ENCODE measurements at regions not wholly inside any gene's neighbourhood (a gene's known extent, or its start where the extent isn't known, plus 50 kb on each side); places are given as distances from the start of the nearest gene placed in this dataset.

DNA sequence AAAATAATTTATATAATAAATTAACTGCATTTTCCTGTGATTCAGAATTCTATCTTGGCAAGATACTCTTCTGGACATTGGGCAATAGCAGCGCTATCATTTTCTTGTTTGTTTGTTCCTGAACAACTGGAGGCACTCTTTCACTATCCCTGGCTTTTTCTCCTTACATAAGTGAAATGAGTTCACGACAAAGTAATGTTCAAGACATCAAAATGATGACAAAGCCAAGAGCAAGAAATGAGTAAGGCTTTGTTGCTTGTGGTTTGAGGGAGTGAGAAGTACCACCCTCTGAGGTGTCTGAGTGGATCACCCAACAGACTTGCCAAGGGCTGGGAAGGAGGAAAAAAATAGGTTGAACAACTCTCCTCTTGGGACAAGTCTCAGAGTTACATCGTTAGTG, 466.6 kb upstream of the JAG1 start:
- Histone ChIP-seq H3K4me3 (ENCODE audit: low read length) (no peak overlapping the region), H3K27me3 (ENCODE audit: control insufficient read depth, insufficient read depth) (no peaks in the 10 kb centered on the region), H3K27ac (ENCODE audit: low read length) (no peak overlapping the region), H3K9me3 (ENCODE audit: control insufficient read depth, low read length) (no peaks in the 10 kb centered on the region), H3K4me1 (ENCODE audit: control insufficient read depth, insufficient read depth, low read length) (no peaks in the 10 kb centered on the region)
- DNase-seq: no peak
- WGBS: 58% methylated on average over 3 of the region's 3 CpGs
- ATAC-seq: peak in 1 of 2 donors; percentile 16
- intact Hi-C loops (cut with DNase I): no loop called here

DNA sequence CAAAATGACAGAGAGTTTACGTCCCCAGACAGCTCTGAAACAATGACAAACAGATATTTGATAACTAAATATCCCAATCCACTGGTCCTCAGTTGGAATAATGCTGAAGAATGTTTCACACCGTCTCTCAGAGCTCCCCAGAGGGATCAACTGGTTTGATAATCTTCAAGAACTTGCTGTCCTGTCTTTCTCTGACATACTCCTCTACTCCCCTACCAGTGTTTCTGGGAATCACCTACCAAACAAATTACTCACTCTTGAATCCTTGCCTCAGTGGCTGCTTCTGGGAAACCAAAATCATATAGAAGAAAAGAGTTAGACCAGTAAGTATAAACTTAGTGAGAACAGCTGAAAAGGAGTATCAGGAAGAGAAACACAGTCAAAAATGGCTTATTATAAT, 469.7 kb upstream of the JAG1 start:
- WGBS: 62% methylated on average over 2 of the region's 2 CpGs
- DNase-seq: no peak
- ATAC-seq: no peak
- Histone ChIP-seq H3K4me3 (ENCODE audit: low read length) (no peak overlapping the region), H3K27me3 (ENCODE audit: control insufficient read depth, insufficient read depth) (no peaks in the 10 kb centered on the region), H3K9me3 (ENCODE audit: control insufficient read depth, low read length) (no peaks in the 10 kb centered on the region), H3K27ac (ENCODE audit: low read length) (no peak overlapping the region), H3K4me1 (ENCODE audit: control insufficient read depth, insufficient read depth, low read length) (no peaks in the 10 kb centered on the region)
- intact Hi-C loops (cut with DNase I): no loop called here

DNA sequence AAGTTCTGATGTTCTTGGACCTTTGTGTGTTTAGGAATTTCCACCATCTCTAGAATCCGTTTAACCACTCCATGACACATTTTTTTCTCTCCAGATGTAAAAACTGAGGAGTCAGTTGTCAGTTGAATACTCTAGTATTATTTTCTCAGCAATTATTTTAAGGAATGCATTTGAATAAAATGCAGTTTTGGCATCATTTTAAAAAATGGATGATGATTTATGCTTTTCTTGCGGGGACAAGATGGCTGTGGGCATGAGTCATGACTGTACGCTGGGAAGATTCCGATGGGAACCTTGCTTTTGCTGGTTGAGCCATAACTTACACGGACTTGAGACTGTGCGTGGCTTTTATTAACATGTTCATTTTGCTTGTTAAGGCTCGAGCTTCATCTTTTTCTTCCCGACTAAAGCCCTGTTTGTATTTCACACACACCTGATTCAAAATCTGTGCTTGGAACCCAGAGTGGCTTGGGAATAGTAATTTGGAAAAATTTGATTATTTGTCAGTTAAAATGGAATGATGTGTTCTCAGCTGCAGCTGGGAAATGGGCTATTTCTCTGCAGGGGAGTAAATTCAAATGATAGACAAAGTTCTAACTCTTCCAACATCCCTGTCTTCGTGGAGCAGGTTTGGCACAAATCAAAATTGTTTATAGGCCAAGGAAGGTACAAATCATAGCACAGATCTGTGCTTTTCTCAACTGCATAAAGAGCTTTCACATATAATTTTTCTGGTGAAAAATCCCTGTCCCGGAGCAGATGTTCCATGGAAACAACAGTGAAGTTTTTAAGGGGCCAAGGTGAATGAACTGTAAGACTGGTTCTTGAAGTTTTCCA, 470.5 kb upstream of the JAG1 start:
- 76% methylated on average over 10 of the region's 10 CpGs for WGBS

DNA sequence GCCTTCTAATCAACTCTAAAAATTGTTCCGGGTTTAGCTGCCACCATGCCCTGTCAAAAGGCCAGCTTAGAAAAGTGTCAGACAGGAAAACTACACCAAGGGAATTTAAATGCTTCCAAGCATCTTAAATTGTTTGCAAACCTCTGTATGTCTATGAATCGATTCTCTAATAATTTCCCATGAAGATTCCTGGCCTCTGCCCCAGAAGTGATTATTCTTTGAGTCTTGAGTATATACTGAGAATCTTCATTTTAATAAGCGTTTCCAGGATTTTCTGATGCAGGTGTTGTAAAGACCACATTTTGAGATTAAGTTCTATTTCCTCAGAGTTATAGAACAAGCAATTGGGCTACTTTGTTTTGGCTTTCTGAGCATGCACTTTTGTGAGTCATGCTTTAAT, 471.8 kb upstream of the JAG1 start:
- no peaks in the 10 kb centered on the region for H3K27me3 ChIP-seq (ENCODE audit: control insufficient read depth, insufficient read depth)
- ATAC-seq: no peak

More for the DNA sequence above, 470.5 kb upstream of the JAG1 start:
- H3K27me3 ChIP-seq (ENCODE audit: control insufficient read depth, insufficient read depth): no peaks in the 10 kb centered on the region
- H3K9me3 ChIP-seq (ENCODE audit: control insufficient read depth, low read length): no peaks in the 10 kb centered on the region
- H3K4me3 ChIP-seq (ENCODE audit: low read length): no peak overlapping the region
- no peak for DNase-seq
- H3K27ac ChIP-seq (ENCODE audit: low read length): no peak overlapping the region
- intact Hi-C loops (cut with DNase I): no loop called here
- H3K4me1 ChIP-seq (ENCODE audit: control insufficient read depth, insufficient read depth, low read length): no peaks in the 10 kb centered on the region
- no peak for ATAC-seq

DNA sequence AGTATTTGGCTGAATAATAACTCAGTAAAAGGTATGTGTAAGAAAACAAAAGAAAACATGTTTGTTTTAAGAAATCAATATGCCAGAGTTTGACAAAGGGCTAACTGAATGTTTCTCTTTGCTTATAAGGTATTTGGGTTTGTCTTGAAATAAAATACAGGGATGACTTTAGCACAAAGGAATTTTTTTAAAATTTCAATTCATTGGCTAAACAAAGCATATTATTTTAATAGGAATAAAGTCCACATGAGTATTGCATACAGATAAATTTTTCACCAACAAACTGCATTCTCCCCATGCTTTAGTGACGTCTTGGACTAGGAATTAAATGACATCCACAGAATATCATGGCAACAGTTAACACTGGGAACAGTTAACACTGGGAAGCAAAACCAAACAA, 480.0 kb upstream of the JAG1 start:
- no peaks in the 10 kb centered on the region for H3K27me3 ChIP-seq (ENCODE audit: control insufficient read depth, insufficient read depth)
- intact Hi-C loops (cut with DNase I): no loop called here
- WGBS: 57% methylated on average over 1 of the region's 1 CpG
- ATAC-seq (no peak), DNase-seq (no peak)
- H3K4me3 ChIP-seq (ENCODE audit: low read length): no peak overlapping the region
- no peak overlapping the region for H3K27ac ChIP-seq (ENCODE audit: low read length)
- H3K9me3 ChIP-seq (ENCODE audit: control insufficient read depth, low read length): no peaks in the 10 kb centered on the region
- no peaks in the 10 kb centered on the region for H3K4me1 ChIP-seq (ENCODE audit: control insufficient read depth, insufficient read depth, low read length)

More for the DNA sequence above, 471.8 kb upstream of the JAG1 start:
- intact Hi-C loops (cut with DNase I): no loop called here
- WGBS: 78% methylated on average over 3 of the region's 3 CpGs
- no peaks in the 10 kb centered on the region for H3K9me3 ChIP-seq (ENCODE audit: control insufficient read depth, low read length)
- no peak for DNase-seq
- H3K27ac ChIP-seq (ENCODE audit: low read length): no peak overlapping the region
- H3K4me1 ChIP-seq (ENCODE audit: control insufficient read depth, insufficient read depth, low read length): no peaks in the 10 kb centered on the region
- H3K4me3 ChIP-seq (ENCODE audit: low read length): no peak overlapping the region

DNA sequence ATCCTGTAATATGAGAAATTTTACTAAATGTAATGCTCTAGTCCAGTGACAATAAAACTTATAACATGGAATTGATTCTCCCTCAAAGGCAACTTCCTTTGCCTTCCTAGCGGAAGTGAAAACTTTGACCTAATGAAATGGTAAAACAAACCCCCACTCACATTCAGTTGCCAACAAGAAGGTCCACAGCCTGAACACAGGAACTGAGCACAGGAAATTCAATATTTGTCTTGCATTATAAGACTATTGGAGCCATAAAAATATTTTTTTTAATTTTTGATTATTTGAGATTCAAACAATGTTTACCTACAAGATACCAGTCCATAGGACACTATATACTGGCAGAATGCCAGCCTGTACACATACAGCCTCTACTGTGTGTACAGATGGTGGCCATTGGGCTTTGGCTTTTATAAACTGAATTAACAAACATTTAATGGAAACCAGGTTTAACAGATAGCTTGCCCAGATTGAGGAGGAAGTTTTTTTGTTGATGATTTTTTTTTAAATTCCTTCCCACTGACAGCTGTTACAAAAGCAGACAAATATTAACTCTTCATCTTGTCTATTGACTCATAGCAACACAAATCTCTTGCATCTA, 481.5 kb upstream of the JAG1 start:
- WGBS: 67% methylated on average over 1 of the region's 1 CpG

DNA sequence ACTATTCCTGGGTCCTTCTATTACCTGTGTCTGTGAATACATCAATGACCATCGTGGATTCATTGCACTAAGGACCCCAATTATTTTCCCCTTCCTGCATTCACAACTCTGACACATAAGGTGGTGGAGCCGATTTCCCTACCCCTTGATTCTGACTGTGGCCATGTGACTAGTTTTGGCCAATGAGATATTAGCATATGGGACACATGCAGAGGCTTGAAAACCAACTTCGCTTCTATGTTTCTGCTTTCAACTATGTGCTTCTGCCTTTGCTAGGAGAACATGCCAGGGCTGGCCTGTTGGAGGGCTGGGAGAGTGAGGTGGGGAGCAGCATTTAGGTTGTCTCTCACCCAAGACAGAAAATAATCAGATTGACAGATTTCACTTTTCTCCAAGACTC, 483.1 kb upstream of the JAG1 start:
- intact Hi-C loops (cut with DNase I): no loop called here
- H3K27ac ChIP-seq (ENCODE audit: low read length): no peak overlapping the region

More for the DNA sequence above, 481.5 kb upstream of the JAG1 start:
- Histone ChIP-seq H3K4me1 (ENCODE audit: control insufficient read depth, insufficient read depth, low read length) (peaks cover 3% of the 10 kb centered on the region), H3K4me3 (ENCODE audit: low read length) (no peak overlapping the region), H3K9me3 (ENCODE audit: control insufficient read depth, low read length) (no peaks in the 10 kb centered on the region), H3K27me3 (ENCODE audit: control insufficient read depth, insufficient read depth) (no peaks in the 10 kb centered on the region), H3K27ac (ENCODE audit: low read length) (no peak overlapping the region)
- intact Hi-C loops (cut with DNase I): no loop called here
- ATAC-seq: no peak
- no peak for DNase-seq

DNA sequence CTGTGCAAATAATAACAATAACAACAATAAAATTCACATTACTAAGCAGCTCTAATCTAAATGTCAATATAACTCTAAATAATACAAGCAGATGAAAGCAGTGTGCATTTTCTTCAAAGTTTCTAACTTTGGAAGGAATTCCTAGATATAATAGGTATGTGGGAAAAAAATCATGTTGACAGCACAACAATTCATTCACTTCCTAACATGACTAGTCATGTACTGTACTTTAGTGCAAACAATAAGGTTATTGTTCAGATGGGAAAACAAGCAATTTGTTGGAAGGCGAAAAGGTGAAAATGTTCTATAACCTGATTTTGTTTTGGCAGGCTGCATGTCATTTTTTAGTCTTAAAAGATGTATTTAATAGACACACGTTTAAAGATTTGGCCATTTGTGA, 484.3 kb upstream of the JAG1 start:
- ATAC-seq (no peak), DNase-seq (no peak)
- intact Hi-C loops (cut with DNase I): no loop called here
- H3K27ac ChIP-seq (ENCODE audit: low read length): no peak overlapping the region
- H3K27me3 ChIP-seq (ENCODE audit: control insufficient read depth, insufficient read depth): no peaks in the 10 kb centered on the region
- peaks cover 3% of the 10 kb centered on the region for H3K4me1 ChIP-seq (ENCODE audit: control insufficient read depth, insufficient read depth, low read length)
- no peak overlapping the region for H3K4me3 ChIP-seq (ENCODE audit: low read length)
- WGBS: 52% methylated on average over 2 of the region's 2 CpGs
- no peaks in the 10 kb centered on the region for H3K9me3 ChIP-seq (ENCODE audit: control insufficient read depth, low read length)

More for the DNA sequence above, 483.1 kb upstream of the JAG1 start:
- WGBS: 95% methylated on average over 3 of the region's 3 CpGs
- no peaks in the 10 kb centered on the region for H3K27me3 ChIP-seq (ENCODE audit: control insufficient read depth, insufficient read depth)
- peaks cover 3% of the 10 kb centered on the region for H3K4me1 ChIP-seq (ENCODE audit: control insufficient read depth, insufficient read depth, low read length)
- DNase-seq (no peak), ATAC-seq (no peak)
- H3K4me3 ChIP-seq (ENCODE audit: low read length): no peak overlapping the region
- H3K9me3 ChIP-seq (ENCODE audit: control insufficient read depth, low read length): no peaks in the 10 kb centered on the region

DNA sequence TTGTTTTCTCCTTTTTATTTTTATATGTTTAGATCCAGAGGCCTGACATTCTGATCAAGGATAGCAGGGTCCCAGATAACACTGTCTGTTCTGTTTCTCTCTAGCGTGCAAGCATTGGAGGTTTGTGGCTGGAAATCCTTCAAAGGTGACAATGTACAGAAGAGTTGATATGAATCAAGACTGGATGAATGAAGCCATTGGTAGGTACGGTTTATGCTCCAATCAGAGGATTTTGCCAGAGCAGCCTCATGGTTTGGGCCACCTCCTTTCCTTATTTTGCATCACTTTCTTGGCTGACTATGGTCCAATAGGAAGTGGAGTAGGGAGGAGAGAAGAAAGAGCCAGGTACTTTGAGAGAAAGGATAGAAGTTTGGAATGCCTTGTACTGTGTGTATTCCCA, 484.8 kb upstream of the JAG1 start:
- Histone ChIP-seq H3K27me3 (ENCODE audit: control insufficient read depth, insufficient read depth) (no peaks in the 10 kb centered on the region), H3K4me3 (ENCODE audit: low read length) (no peak overlapping the region), H3K4me1 (ENCODE audit: control insufficient read depth, insufficient read depth, low read length) (peaks cover 3% of the 10 kb centered on the region), H3K9me3 (ENCODE audit: control insufficient read depth, low read length) (no peaks in the 10 kb centered on the region), H3K27ac (ENCODE audit: low read length) (no peak overlapping the region)
- intact Hi-C loops (cut with DNase I): no loop called here
- ATAC-seq (no peak), DNase-seq (no peak)
- 75% methylated on average over 2 of the region's 2 CpGs for WGBS

DNA sequence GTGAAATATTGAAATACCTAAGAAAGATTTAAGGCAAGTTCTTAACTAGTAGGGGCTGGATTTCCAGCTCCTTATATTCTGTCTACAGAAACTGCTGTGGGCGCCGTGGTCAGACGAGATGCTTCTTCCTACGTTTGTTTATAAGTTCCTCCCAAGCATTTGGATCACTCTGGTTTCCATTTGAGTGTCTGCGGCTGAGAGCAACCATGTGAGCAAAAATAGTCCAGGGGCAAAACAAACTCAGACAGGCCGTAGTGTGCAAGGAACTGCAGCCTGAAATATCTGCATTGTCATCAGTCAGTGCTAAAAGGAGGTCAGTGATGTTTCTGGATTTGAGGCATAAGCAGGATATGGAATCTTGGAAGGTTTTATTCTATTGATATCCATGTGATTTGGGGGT, 485.9 kb upstream of the JAG1 start:
- peak overlapping the region; percentile 63 for H3K27ac ChIP-seq (ENCODE audit: low read length)
- H3K4me1 ChIP-seq (ENCODE audit: control insufficient read depth, insufficient read depth, low read length): peaks cover 3% of the 10 kb centered on the region
- peak in 1 of 3 donors; percentile 46 for DNase-seq
- no peaks in the 10 kb centered on the region for H3K9me3 ChIP-seq (ENCODE audit: control insufficient read depth, low read length)
- 11% methylated on average over 6 of the region's 6 CpGs for WGBS
- peak; percentile 52 to 75 for ATAC-seq
- H3K4me3 ChIP-seq (ENCODE audit: low read length): no peak overlapping the region
- intact Hi-C loops (cut with DNase I): no loop called here
- H3K27me3 ChIP-seq (ENCODE audit: control insufficient read depth, insufficient read depth): no peaks in the 10 kb centered on the region

DNA sequence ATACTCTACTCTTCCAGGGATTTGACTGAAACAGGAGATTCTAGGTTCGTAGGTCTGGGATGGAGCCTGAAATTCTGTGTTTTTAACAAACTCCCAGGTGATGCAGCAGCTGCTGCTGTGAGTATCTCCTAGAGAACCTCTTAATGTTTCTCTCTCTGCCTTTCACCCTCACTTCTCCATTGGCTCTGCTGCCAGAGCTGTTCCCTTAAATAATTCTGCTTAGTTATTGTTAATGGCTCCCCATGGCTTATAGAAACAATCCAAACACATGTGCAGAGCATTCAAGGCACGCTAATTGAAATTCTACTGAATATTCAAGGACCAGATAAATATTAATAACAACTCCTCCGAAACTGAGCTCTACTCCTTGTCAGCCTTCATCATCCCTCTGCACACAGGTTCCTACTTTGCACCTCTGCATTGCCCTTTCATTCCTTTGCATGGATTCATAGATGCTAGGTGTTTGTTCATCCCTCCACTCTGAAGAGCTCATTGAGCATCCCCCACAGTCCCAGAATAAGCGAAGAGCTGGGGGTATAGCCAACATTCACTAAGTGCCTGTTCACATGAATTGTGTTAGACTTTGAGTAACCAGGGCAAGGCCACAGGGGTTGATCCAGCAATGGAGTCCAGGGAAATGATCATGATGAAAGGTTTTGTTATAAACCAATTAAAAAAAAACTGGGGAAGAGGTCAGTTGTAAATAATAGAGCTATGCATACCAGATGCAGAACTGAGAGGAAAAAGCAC, 488.4 kb upstream of the JAG1 start:
- no peak overlapping the region for H3K4me3 ChIP-seq (ENCODE audit: low read length)
- DNase-seq (no peak), ATAC-seq (no peak)
- no peaks in the 10 kb centered on the region for H3K27me3 ChIP-seq (ENCODE audit: control insufficient read depth, insufficient read depth)
- H3K4me1 ChIP-seq (ENCODE audit: control insufficient read depth, insufficient read depth, low read length): peaks cover 3% of the 10 kb centered on the region
- intact Hi-C loops (cut with DNase I): no loop called here
- WGBS: 93% methylated on average over 4 of the region's 4 CpGs
- no peak overlapping the region for H3K27ac ChIP-seq (ENCODE audit: low read length)
- no peaks in the 10 kb centered on the region for H3K9me3 ChIP-seq (ENCODE audit: control insufficient read depth, low read length)

All from right cardiac atrium (tissue), 5 donors.